ENCODE measurements at regions not wholly inside any gene's neighbourhood (a gene's known extent, or its start where the extent isn't known, plus 50 kb on each side); places are given as distances from the start of the nearest gene placed in this dataset.

GRCh38 chr14:66039495-66039894 is 446.7 kb upstream of the CCDC196 start:
- no peaks in the 10 kb centered on the region for H3K27me3 ChIP-seq
- H3K4me3 ChIP-seq: no peak overlapping the region
- Mint-ChIP-seq H3K27ac (no peak overlapping the region), H3K9me3 (no peaks in the 10 kb centered on the region), H3K4me3 (no peak overlapping the region), H3K36me3 (no peaks in the 10 kb centered on the region), H3K27me3 (ENCODE audit: insufficient read depth, low read depth) (no peaks in the 10 kb centered on the region), H3K4me1 (no peaks in the 10 kb centered on the region)
- H3K9me3 ChIP-seq (ENCODE audit: low read depth): no peaks in the 10 kb centered on the region
- no peaks in the 10 kb centered on the region for H3K36me3 ChIP-seq
- TF ChIP-seq CTCF (IDR thresholded peaks at IDR 0.05) (no peak), EZH2 (IDR thresholded peaks at IDR 0.05) (no peak), EZH2phosphoT487 (IDR thresholded peaks at IDR 0.05) (no peak)
- H3F3A ChIP-seq (ENCODE audit: low read depth): no peaks in the 10 kb centered on the region
- H3K79me2 ChIP-seq (ENCODE audit: low read depth): no peaks in the 10 kb centered on the region
- no peak overlapping the region for H3K9ac ChIP-seq
- H2AFZ ChIP-seq (replicated peaks): no peak overlapping the region
- H4K20me1 ChIP-seq (ENCODE audit: low read depth): no peaks in the 10 kb centered on the region
- H3K4me1 ChIP-seq: peaks cover 4% of the 10 kb centered on the region
- H3K4me2 ChIP-seq: no peak overlapping the region
- no peak overlapping the region for H3K27ac ChIP-seq
- no peak for DNase-seq (ENCODE audit: low spot score)

- no peaks in the 10 kb centered on the region for H3K27me3 Mint-ChIP-seq (ENCODE audit: insufficient read depth, low read depth)
- no peaks in the 10 kb centered on the region for H3K36me3 ChIP-seq
- H3K9me3 Mint-ChIP-seq: no peaks in the 10 kb centered on the region
- H3K36me3 Mint-ChIP-seq: no peaks in the 10 kb centered on the region
- no peak overlapping the region for H3K4me3 ChIP-seq
- no peak overlapping the region for H3K27ac Mint-ChIP-seq
- no peak overlapping the region for H3K27ac ChIP-seq
- H3K4me1 Mint-ChIP-seq: peaks cover 8% of the 10 kb centered on the region
- no peaks in the 10 kb centered on the region for H4K20me1 ChIP-seq (ENCODE audit: low read depth)
- H3K79me2 ChIP-seq (ENCODE audit: low read depth): no peaks in the 10 kb centered on the region
- no peak overlapping the region for H3K9ac ChIP-seq
- H3K4me1 ChIP-seq: peaks cover 17% of the 10 kb centered on the region
- H3K9me3 ChIP-seq (ENCODE audit: low read depth): no peaks in the 10 kb centered on the region
- no peak for DNase-seq (ENCODE audit: low spot score)
- no peak overlapping the region for H2AFZ ChIP-seq (replicated peaks)
- H3F3A ChIP-seq (ENCODE audit: low read depth): peaks cover 11% of the 10 kb centered on the region
- no peaks in the 10 kb centered on the region for H3K27me3 ChIP-seq
- H3K4me2 ChIP-seq: no peak overlapping the region
- TF ChIP-seq EZH2phosphoT487 (IDR thresholded peaks at IDR 0.05) (no peak), EZH2 (IDR thresholded peaks at IDR 0.05) (no peak), CTCF (IDR thresholded peaks at IDR 0.05) (no peak)
- H3K4me3 Mint-ChIP-seq: no peak overlapping the region
Measured at GRCh38 chr14:66041582-66041981, 444.6 kb upstream of the CCDC196 start.

GRCh38 chr14:66043921-66044320 is 442.2 kb upstream of the CCDC196 start:
- Mint-ChIP-seq H3K27me3 (ENCODE audit: insufficient read depth, low read depth) (no peaks in the 10 kb centered on the region), H3K27ac (no peak overlapping the region)
- H3K4me2 ChIP-seq: no peak overlapping the region

More at GRCh38 chr14:66043921-66044320, 442.2 kb upstream of the CCDC196 start:
- no peaks in the 10 kb centered on the region for H4K20me1 ChIP-seq (ENCODE audit: low read depth)
- H3K9me3 ChIP-seq (ENCODE audit: low read depth): no peaks in the 10 kb centered on the region
- H3K4me1 ChIP-seq: peaks cover 17% of the 10 kb centered on the region
- H2AFZ ChIP-seq (replicated peaks): no peak overlapping the region
- Mint-ChIP-seq H3K4me1 (peaks cover 8% of the 10 kb centered on the region), H3K4me3 (no peak overlapping the region), H3K36me3 (no peaks in the 10 kb centered on the region), H3K9me3 (no peaks in the 10 kb centered on the region)
- H3K79me2 ChIP-seq (ENCODE audit: low read depth): no peaks in the 10 kb centered on the region
- peaks cover 11% of the 10 kb centered on the region for H3F3A ChIP-seq (ENCODE audit: low read depth)
- no peaks in the 10 kb centered on the region for H3K36me3 ChIP-seq
- no peak overlapping the region for H3K27ac ChIP-seq
- no peak overlapping the region for H3K9ac ChIP-seq
- DNase-seq (ENCODE audit: low spot score): no peak
- no peaks in the 10 kb centered on the region for H3K27me3 ChIP-seq
- no peak overlapping the region for H3K4me3 ChIP-seq
- TF ChIP-seq CTCF (IDR thresholded peaks at IDR 0.05) (no peak), EZH2 (IDR thresholded peaks at IDR 0.05) (no peak), EZH2phosphoT487 (IDR thresholded peaks at IDR 0.05) (no peak)

Measured in neural progenitor cell (in vitro differentiated cells).